Fibroblast of skin of abdomen (primary cell): ENCODE measurements at regions not wholly inside any gene's neighbourhood (a gene's known extent, or its start where the extent isn't known, plus 50 kb on each side); places are given as distances from the start of the nearest gene placed in this dataset.
A peak's percentile ranks its signal among the peaks of the same experiment; 100 is the strongest.
"Not testable (repeated sequence)": the region's sequence is repeated elsewhere in the genome, so short reads cannot be mapped to it uniquely, and the experiment has no call there.

ENCODE experiments used
- DNase-seq: peaks from one replicate; pipeline ENCODE4 v3.0.0-alpha.2; 2013

DNA sequence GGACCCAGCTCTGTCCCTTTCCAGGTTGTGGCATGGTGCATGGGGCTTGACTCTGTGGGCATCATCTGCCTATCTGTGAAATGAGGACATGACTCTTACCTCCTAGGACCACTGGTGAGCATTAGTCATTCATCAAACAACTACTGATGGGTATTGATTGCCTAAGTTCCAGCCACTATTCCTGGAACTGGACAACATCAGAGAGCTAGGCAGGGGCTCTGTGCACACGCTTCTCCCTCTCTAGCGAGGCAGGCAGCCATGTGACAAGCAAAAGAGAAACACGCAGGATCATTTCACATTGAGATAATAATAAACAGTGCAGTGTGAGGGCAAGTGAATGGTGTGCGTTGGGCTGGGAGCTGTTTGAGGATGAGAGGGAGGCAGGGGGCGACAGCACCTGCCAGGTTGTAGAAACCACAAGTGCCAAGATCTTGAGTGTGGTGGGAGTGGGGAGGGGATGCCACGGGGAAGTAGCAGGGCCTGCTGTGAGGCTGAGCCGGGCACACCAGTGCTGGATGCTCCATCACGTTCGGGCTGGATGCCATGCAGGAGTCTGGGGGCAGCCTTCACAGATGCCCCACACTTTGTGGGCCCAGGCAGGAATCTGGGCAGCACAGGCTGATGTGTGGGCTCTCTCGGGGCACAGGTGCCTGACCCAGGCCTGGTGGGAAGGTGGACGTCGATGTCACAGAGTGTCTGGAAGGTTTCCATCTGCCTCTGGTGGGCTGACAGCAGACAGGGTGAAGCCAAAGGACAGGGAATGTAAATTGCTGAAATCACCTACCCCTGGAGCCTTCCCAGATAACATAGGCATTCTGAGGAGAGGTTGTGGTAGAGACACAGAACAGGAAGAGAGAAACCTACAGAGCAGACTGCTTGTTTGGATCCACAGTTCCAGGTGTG lies 405.5 kb downstream of the RPS24 start:
- no peak for DNase-seq

GRCh38 chr10:78441010-78441409 lies 407.3 kb downstream of the RPS24 start:
- no peak for DNase-seq

DNA sequence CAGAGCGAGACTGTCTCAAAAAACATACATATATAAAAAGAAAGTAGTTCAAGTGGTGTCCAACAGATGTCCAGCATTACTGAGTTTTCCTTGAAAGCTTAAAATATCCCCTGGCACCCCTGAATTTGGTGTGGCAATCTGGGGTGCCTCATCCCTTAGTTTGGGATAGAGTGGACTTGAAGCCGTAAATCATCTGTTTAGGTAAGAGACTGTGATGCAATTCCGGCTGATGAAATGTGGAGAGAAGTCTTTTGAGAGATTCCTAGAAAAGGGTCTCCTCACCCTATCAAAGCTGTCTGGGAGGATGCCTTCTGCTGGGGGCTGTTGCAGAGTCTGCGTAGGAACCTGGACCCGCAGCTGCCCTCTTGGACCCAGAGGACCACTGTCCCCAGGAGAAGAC lies 408.0 kb downstream of the RPS24 start:
- DNase-seq = peak; percentile 58

DNA sequence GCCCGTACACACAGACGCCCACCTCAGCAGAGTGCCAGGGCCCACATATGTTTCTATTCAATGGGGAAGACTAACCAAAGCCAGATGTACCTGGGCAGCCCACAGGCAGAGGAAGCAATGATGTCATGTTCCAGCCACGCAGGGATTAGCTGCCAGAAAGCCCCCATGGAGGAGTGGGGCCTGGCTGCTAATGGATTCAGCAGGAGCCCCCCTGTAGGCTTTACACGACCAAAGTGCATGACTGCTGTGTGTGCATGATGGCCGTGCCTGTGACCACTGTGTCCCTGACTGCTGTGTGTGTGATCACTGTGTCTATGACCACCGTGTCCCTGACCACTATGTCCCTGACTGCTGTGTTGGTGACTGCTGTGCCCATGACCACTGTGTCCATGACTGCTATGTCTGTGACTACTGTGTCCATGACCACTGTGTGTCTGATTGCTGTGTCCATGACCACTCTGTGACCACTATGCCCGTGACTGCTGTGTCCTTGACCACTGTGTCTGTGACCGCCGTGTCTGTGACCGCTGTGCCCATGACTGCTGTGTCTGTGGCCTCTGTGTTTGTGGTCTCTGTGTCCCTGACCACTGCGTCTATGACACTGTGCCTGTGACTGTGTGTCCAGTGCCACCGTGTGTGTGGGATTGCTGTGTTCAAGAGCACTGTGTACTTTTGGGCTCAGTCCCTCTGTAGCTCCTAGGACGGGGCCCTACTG lies 409.3 kb downstream of the RPS24 start:
- DNase-seq = peak; percentile 80

DNA sequence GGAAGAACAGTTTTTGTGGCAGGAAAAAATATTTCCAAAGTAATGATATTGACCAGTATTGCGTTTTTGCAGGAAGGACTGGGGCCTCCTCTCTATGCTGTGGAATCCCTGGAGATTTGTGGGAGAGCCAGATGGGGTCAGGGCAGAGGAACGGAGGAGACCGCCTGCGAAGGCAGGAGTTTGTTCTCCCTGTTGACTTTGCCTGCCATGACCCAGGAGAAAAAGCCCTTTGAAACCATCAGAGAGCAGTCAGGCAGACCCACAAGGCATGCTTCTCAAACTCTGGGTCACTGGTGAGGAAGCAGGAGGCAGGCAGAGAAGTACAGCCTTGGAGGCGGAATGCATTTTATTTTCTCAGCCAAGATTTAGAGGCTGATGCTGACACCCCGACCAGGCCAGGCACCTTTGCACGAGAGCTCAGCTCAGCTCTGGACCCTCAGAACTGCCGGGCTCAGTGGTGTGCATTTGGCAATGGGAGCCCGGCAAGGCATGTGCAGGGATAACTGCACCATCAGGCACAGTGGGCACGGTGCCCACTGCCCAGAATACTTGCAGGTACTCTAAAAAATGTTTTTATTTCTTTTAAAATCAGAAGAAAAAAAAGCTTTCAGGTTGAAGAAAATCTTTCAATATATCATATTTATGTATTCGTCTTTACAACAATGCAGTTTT lies 410.4 kb downstream of the RPS24 start:
- peak; percentile 29 for DNase-seq

- not testable (repeated sequence) for DNase-seq
These were observed 411.1 kb downstream of the RPS24 start for GRCh38 chr10:78444741-78445140.

- DNase-seq = no peak
These were observed 411.6 kb downstream of the RPS24 start for GRCh38 chr10:78445308-78445707.

GRCh38 chr10:78448470-78448869 lies 414.8 kb downstream of the RPS24 start:
- DNase-seq = no peak

DNA sequence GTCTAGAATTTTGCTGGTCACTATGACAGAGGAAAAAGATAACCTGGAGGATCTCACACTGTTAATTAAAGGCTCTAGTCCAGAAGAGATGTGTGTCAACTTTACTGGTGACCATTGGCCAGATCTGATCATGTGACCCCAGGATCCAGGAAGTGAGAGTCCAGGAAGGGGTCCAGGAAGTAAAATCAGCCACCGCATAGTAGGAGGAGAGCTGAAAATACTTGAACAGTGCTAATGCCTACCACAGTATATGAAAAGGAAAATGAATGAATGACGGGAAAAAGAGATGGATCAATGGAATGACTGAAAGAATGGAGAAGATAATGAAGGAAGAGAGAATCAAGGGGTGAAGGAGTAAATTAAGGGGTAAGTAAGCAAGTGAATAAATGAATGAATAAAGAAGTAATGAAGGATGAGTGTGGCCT lies 415.3 kb downstream of the RPS24 start:
- no peak for DNase-seq

DNA sequence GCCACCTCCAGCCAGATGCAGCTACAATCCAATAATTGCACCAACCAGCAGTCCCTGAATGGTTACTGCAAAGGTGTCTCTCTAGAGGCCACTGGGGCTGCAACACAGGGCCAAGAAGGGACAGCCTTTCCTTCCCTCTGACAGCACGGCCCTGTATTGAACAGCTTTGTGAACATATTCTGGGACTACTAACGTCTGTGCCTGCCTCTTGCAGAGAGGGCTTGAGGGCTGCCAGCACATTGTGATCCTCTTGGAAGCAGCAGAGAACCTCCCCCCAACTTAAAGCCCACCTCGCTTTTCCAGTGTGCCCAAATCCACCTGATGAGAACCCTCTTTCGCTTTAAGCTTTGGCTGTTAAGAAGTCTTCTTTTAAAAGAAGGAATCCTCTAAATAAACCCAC lies 415.9 kb downstream of the RPS24 start:
- no peak for DNase-seq

DNA sequence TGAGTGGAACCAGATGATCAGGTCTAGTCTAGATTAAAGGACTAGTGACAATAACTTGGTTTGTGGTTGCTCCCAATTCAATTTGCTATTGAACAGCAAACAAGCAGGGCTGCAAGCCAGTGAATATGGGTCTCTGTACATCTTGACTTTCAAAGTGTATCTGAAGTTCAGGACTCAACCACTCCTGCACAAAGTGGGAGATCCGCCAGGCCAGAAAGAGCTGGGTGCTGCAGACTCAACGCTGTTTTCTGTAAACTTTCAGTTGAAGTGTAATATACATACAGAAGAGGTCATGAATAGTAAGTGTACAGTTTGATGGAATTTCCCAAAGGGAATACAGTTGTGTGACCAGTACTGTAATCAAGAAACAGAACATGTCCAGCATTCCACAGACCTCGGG lies 416.6 kb downstream of the RPS24 start:
- DNase-seq = no peak

GRCh38 chr10:78450807-78451485 lies 417.3 kb downstream of the RPS24 start:
- DNase-seq = no peak

DNA sequence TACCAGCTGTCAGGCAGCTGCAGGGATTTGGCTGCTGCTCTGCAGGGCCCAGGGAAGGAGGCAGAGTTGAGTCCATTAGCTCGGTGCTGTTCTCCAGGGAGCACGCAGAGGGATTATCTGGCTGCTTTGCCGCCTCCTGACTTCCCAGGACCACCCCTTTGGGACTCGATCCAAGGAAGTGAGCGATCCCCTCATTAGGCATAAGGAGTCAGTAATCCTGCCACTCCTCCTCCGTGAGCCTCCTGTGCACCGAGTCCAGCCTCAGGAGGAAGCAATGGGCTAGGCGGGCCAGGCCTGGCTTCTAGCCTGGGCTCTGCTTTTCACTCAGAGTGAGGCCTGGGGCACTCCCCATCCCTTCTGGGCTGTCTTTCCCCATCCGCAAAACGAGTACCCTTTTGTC lies 417.9 kb downstream of the RPS24 start:
- DNase-seq = peak; percentile 43

- no peak for DNase-seq
These were observed 420.5 kb downstream of the RPS24 start for GRCh38 chr10:78454123-78454645.

DNA sequence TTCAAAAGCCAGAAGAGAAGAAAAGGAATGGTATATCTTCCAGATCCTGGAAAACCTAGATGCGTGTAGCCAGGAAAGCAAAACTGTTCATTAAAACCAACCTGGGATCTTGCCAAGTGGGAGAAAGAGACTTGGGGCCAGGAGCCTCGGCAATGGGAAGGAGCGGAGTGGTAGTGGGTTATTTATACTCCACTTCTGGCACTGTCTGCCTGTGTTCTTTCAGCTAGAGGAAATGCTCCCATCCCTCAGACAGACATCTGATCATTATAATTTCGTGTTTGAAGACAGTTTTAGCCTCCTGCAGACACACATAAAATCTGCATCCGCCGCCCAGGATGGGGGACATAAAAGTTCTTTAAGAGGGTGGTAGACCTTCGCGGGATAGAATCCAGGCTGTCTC lies 421.6 kb downstream of the RPS24 start:
- DNase-seq = no peak

GRCh38 chr10:78455811-78456210 lies 422.1 kb downstream of the RPS24 start:
- no peak for DNase-seq

DNA sequence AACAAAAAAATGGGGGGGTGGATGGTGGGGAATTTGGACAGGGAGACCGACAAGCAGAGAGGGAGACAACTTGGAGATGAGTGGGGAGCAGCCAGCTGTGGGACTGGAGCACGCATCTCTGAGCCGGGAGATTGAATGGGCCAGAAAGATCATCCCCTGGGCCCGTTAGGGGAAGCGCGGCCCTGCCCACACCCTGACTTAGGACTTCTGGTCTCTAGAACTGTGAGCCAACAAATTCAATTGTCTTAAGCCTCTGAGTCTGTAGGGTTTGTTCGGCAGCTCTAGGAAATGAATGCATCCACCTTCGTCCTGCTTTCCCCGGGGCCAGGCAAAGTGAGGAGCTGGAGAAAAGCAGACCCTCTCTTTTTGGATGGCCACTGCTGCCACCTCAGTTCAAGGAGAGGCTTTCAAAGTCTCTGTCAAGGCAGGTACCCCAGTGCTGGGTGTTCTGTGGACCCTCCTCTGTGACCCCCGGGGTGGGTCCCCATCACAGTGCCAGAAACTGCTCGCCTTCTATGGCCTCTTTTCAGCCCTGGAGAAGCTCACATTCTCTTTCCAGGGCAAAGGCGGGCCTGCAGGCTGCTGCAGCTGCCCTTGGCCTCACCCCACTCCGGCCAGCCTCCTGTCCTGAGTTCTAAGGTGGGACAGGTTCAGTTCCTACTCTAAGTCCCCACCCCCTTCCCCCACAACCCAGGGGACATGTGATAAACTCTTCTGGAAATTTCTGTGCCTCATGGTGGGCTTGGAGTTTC lies 423.2 kb downstream of the RPS24 start:
- no peak for DNase-seq

- peak; percentile 92 for DNase-seq
These were observed 424.3 kb downstream of the RPS24 start for GRCh38 chr10:78457804-78458482.

DNA sequence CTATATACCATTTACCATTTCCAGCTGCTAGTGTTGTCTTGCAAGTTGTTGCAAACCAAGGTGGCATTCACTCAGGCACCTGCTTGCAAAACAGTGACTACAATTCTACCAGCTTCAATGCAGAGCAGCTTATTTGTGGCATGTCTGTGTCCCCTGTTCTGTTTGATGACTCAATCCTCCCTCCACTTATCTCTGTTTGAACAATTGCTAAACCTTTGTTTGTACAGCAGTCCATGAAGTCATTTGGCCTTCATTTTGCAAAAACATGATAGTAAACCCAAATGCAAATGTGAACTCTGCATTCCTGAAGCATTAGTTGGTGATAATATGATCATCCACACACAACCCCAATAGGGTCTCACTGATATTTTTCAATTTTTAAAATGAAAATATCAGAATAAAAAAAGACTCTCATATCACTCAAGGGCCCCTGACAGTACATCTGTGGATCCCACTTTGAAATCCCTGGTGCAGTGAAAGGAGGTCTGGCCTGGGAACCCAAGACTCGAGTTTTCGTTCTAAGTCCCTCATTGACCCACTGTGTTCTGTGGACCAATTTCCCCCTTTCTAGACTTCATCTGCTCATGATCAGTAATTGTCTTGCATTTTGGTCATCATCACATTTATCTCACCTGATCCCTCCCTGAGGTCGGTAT lies 425.4 kb downstream of the RPS24 start:
- DNase-seq = peak; percentile 39

- DNase-seq = no peak
These were observed 426.0 kb downstream of the RPS24 start for GRCh38 chr10:78459639-78460037.

DNA sequence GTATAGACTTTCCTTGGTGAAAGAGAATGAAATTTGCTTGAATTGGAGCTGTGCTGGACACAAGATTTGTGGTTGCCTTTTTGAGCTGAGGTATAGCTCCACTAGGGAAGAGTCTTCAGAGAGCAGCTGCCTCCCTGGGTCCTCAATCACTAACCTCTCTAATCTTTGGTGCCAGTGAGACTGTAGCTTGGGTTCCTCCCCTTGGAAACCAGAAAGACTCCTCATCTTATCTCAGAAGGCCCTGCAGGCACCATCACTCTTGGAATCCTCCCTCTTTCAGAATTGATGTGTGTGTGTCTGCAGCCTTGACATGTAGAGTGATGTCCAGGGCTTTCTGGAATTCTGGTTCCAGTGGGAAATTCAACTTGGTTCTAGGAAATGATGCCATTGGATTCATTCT lies 426.5 kb downstream of the RPS24 start:
- no peak for DNase-seq
